Ovary (tissue), 7 donors: ENCODE measurements at regions not wholly inside any gene's neighbourhood (a gene's known extent, or its start where the extent isn't known, plus 50 kb on each side); places are given as distances from the start of the nearest gene placed in this dataset.
"Not testable (repeated sequence)": the region's sequence is repeated elsewhere in the genome, so short reads cannot be mapped to it uniquely, and the experiment has no call there.

Experiments
- DNase-seq, 5 donors: peaks; one replicate each; pipeline ENCODE4 v3.0.0-alpha.2; 2019 to 2020
- H3K27ac ChIP-seq, 2 donors: fragments of 200-600 bp; one replicate each; pipeline versions ENCODE4 v1.5.1 to v1.8.0; 2019 to 2022
- H3K27me3 ChIP-seq: fragments of 200-600 bp; one replicate; pipeline ENCODE4 v1.8.0; 2022
- H3K36me3 ChIP-seq: fragments of 200-600 bp; sonication (generic); one replicate; pipeline ENCODE4 v1.5.1; 2019
- H3K4me1 ChIP-seq: one replicate; pipeline ENCODE4 v1.8.1; 2013; ENCODE audit warnings: mild to moderate bottlenecking, moderate library complexity; ENCODE audit not compliant: insufficient read depth
- H3K4me3 ChIP-seq: fragments of 200-600 bp; sonication (generic); one replicate; pipeline ENCODE4 v1.5.1; 2017
- H3K9me3 ChIP-seq, 2 donors: fragments of 200-600 bp in 1 of 2; sonication (generic) in 1 of 2; one replicate each; pipeline versions ENCODE4 v1.5.1 to v1.8.1; 2013 to 2019; ENCODE audit warnings: mild to moderate bottlenecking in 1 of 2, moderate library complexity in 1 of 2
- EP300 ChIP-seq: sonication (generic); formaldehyde crosslinking; IDR thresholded peaks from one replicate; pipeline ENCODE4 v1.6.1; 2017; ENCODE audit warnings: antibody characterized with exemption
- POLR2A ChIP-seq: fragments of 450-650 bp; IDR thresholded peaks from one replicate; pipeline ENCODE4 v1.6.1; 2017; ENCODE audit warnings: antibody characterized with exemption, mild to moderate bottlenecking, moderate library complexity
- WGBS, 3 donors: extraction: QIAGEN DNeasy Blood & Tissue Kit in 1 of 3; methylation state at CpG; one replicate each; pipeline versions ENCODE4 v1.1.5 to v1.1.7; 2013 to 2017; 5-methylcytosine and 5-hydroxymethylcytosine counted together
- intact Hi-C, 4 donors: fragments of 100-400 bp; cut with DNase I; formaldehyde crosslinking; loops; one replicate each; pipeline versions ENCODE4 v1.11.0 to v1.15.1; 2022 to 2023
- TF ChIP-seq, protein P1 (sequence below), 3 donors: fragments of 450-650 bp in 2 of 3; fragments of 200-600 bp in 1 of 3; IDR thresholded peaks; one replicate each; pipeline versions ENCODE4 v1.5.1 to v1.8.0; 2016 to 2022; ENCODE audit warnings: antibody characterized with exemption in 3 of 3, mild to moderate bottlenecking in 1 of 3
- donor health status: DM: no; HTN: no; CAD: no; lungs with moderate emphysema.
- donor health status: DM: no; HTN: no; CAD: no.
- donor health status: Bipolar disorder and iron deficiency.
- donor health status: DM: no; HTN: no; CAD: no.
- donor health status: DM: yes; HTN: yes; CAD: no.

DNA sequence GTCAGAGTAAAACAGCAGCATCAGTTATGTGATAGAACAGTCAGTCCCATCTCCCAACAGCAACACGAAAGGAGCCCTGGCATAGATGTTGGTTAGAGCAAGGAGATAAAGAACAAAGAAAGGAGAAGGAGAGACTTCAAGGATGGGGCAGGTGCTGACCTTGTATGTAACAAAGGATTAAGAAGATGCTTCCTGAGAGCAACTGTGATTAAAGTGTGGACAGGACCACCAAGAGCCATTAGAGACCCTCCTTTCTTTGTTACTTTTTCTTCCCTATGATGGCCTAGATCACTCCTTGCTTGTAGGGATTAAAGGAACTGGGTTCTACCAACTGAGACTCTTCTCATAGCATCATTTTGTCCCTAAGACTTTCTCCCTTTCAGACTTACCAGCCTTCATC is 75.2 kb upstream of the GPR6 start:
- no peaks in the 10 kb centered on the region for H3K9me3 ChIP-seq
- no peaks in the 10 kb centered on the region for H3K27me3 ChIP-seq
- 72 to 88% (median 74%) methylated on average over 1 of the region's 1 CpG for WGBS, 3 donors
- no peak overlapping the region for H3K4me3 ChIP-seq
- TF ChIP-seq POLR2A (no peak), EP300 (no peak)
- TF ChIP-seq, protein P1, sequence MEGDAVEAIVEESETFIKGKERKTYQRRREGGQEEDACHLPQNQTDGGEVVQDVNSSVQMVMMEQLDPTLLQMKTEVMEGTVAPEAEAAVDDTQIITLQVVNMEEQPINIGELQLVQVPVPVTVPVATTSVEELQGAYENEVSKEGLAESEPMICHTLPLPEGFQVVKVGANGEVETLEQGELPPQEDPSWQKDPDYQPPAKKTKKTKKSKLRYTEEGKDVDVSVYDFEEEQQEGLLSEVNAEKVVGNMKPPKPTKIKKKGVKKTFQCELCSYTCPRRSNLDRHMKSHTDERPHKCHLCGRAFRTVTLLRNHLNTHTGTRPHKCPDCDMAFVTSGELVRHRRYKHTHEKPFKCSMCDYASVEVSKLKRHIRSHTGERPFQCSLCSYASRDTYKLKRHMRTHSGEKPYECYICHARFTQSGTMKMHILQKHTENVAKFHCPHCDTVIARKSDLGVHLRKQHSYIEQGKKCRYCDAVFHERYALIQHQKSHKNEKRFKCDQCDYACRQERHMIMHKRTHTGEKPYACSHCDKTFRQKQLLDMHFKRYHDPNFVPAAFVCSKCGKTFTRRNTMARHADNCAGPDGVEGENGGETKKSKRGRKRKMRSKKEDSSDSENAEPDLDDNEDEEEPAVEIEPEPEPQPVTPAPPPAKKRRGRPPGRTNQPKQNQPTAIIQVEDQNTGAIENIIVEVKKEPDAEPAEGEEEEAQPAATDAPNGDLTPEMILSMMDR (IDR thresholded peaks at IDR 0.05): no peak
- intact Hi-C loops: no loop called here
- DNase-seq: no peak
- H3K4me1 ChIP-seq: no peaks in the 10 kb centered on the region
- H3K27ac ChIP-seq: no peak overlapping the region
- H3K36me3 ChIP-seq: no peaks in the 10 kb centered on the region

- H3K9me3 ChIP-seq: no peaks in the 10 kb centered on the region
- DNase-seq: no peak
- intact Hi-C loops: no loop called here
- no peaks in the 10 kb centered on the region for H3K36me3 ChIP-seq
- no peak overlapping the region for H3K27ac ChIP-seq
- no peaks in the 10 kb centered on the region for H3K27me3 ChIP-seq
- H3K4me1 ChIP-seq: no peaks in the 10 kb centered on the region
- TF ChIP-seq, protein P1 (IDR thresholded peaks at IDR 0.05): no peak
- TF ChIP-seq POLR2A (no peak), EP300 (no peak)
- no peak overlapping the region for H3K4me3 ChIP-seq
- 51 to 74% (median 65%) methylated on average over 1 of the region's 1 CpG for WGBS, 3 donors
These were observed 67.5 kb upstream of the GPR6 start for GRCh38 chr6:109910571-109910970.

GRCh38 chr6:109912118-109912517 is 66.0 kb upstream of the GPR6 start:
- intact Hi-C loops: no loop called here
- Histone ChIP-seq H3K4me1 (no peaks in the 10 kb centered on the region), H3K9me3 (no peaks in the 10 kb centered on the region), H3K27me3 (no peaks in the 10 kb centered on the region), H3K36me3 (no peaks in the 10 kb centered on the region), H3K27ac (no peak overlapping the region), H3K4me3 (no peak overlapping the region)
- DNase-seq: no peak
- TF ChIP-seq, protein P1 (IDR thresholded peaks at IDR 0.05): no peak
- TF ChIP-seq EP300 (no peak), POLR2A (no peak)
- WGBS, 3 donors: 39 to 47% (median 46%) methylated on average over 3 of the region's 3 CpGs

DNA sequence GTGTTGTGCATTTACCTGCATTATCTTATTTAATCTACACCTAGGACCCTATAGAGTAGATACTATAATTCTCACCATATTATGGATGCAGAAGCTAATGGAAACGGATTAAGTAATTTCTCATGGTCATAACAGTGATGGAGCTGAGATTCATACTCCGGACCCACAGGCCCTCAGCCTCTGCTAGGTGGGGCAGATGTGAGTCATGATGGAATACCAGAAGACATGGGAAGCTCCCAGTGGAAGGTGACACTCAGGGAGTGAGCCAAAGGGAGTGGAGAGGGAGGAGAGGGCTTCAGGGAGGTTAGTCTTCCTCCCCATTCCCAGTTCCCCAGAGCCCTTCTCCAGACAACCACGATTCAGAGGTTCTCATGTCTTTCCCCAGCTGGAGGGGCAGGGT is 65.2 kb upstream of the GPR6 start:
- no peak for TF ChIP-seq POLR2A
- TF ChIP-seq, protein P1 (IDR thresholded peaks at IDR 0.05): no peak
- no peak for TF ChIP-seq EP300
- intact Hi-C loops: no loop called here
- Histone ChIP-seq H3K4me1 (no peaks in the 10 kb centered on the region), H3K27ac (no peak overlapping the region), H3K4me3 (no peak overlapping the region), H3K27me3 (no peaks in the 10 kb centered on the region), H3K36me3 (no peaks in the 10 kb centered on the region), H3K9me3 (no peaks in the 10 kb centered on the region)
- no peak for DNase-seq
- WGBS, 3 donors: 82 to 89% (median 85%) methylated on average over 3 of the region's 3 CpGs

- H3K4me1 ChIP-seq, H3K9me3 ChIP-seq, DNase-seq, H3K27me3 ChIP-seq, H3K4me3 ChIP-seq, H3K27ac ChIP-seq, intact Hi-C loops, H3K36me3 ChIP-seq: not testable (repeated sequence)
- 77 to 94% (median 81%) methylated on average over 1 of the region's 1 CpG for whole genome bisulfite sequencing, 3 donors
These were observed 62.4 kb upstream of the GPR6 start for GRCh38 chr6:109915748-109916147.
